Upper lobe of left lung (tissue), 4 donors: ENCODE measurements at regions not wholly inside any gene's neighbourhood (a gene's known extent, or its start where the extent isn't known, plus 50 kb on each side); places are given as distances from the start of the nearest gene placed in this dataset.

Experiments
- EP300 ChIP-seq, 4 donors: sonication (generic); formaldehyde crosslinking; IDR thresholded peaks; one replicate each; pipeline ENCODE4 v1.5.1; 2017; ENCODE audit warnings: antibody characterized with exemption in 4 of 4, control low read depth in 2 of 4
- POLR2A ChIP-seq, 4 donors: fragments of 450-650 bp; IDR thresholded peaks; one replicate each; pipeline ENCODE4 v1.5.1; 2016 to 2017; ENCODE audit warnings: antibody characterized with exemption in 4 of 4, mild to moderate bottlenecking in 2 of 4
- TF ChIP-seq, protein P1 (sequence below), 6 experiments: fragments of 450-650 bp in 4 of 6; fragments of 200-600 bp in 2 of 6; sonication (generic) in 2 of 6; IDR thresholded peaks; one replicate each; pipeline ENCODE4 v1.5.1; 2016 to 2019; ENCODE audit warnings: antibody characterized with exemption in 6 of 6

DNA sequence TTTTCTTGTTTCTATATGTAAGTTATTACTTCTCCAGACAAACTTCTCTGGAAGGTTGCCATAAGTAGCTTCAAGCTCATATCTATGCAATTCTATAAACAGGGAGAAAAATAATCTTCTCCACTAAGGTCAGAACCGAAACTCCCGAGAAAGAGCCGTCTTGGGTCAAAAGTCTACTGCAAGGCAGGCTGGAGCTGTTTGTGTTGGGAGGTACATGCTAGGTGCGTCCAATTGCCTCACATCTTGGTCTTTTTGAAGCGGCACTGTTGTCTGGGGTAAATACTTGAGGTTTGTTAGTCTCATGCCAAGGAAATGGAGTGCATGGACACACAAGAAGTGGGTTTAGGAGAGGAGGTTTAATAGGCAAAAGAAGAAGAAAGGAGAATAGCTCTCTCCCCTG lies 674.7 kb upstream of the TMEM132C start:
- TF ChIP-seq, protein P1, sequence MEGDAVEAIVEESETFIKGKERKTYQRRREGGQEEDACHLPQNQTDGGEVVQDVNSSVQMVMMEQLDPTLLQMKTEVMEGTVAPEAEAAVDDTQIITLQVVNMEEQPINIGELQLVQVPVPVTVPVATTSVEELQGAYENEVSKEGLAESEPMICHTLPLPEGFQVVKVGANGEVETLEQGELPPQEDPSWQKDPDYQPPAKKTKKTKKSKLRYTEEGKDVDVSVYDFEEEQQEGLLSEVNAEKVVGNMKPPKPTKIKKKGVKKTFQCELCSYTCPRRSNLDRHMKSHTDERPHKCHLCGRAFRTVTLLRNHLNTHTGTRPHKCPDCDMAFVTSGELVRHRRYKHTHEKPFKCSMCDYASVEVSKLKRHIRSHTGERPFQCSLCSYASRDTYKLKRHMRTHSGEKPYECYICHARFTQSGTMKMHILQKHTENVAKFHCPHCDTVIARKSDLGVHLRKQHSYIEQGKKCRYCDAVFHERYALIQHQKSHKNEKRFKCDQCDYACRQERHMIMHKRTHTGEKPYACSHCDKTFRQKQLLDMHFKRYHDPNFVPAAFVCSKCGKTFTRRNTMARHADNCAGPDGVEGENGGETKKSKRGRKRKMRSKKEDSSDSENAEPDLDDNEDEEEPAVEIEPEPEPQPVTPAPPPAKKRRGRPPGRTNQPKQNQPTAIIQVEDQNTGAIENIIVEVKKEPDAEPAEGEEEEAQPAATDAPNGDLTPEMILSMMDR (IDR thresholded peaks at IDR 0.05) = no peak
- TF ChIP-seq POLR2A (IDR thresholded peaks at IDR 0.05) (no peak), EP300 (IDR thresholded peaks at IDR 0.05) (no peak)
